Upper lobe of left lung (tissue), 6 donors: ENCODE measurements at regions not wholly inside any gene's neighbourhood (a gene's known extent, or its start where the extent isn't known, plus 50 kb on each side); places are given as distances from the start of the nearest gene placed in this dataset.

Source experiments
- ATAC-seq, 2 donors: fragments of 200-7000 bp; cut with Tn5 transposase; one replicate each; pipeline ENCODE4 v1.9.1; 2022; ENCODE audit warnings: mild to moderate bottlenecking in 2 of 2, moderate library complexity in 2 of 2; ENCODE audit not compliant: low FRiP score in 2 of 2
- DNase-seq, 2 donors: peaks; one replicate each; pipeline ENCODE4 v3.0.0-alpha.2; 2019 to 2020
- H3K27ac ChIP-seq, 4 donors: fragments of 200-600 bp; sonication (generic); one replicate each; pipeline ENCODE4 v1.5.1; 2016 to 2019
- H3K27me3 ChIP-seq, 4 donors: fragments of 200-600 bp; sonication (generic); one replicate each; pipeline ENCODE4 v1.5.1; 2017 to 2019
- H3K36me3 ChIP-seq, 4 donors: fragments of 200-600 bp; sonication (generic); one replicate each; pipeline ENCODE4 v1.5.1; 2016 to 2019
- H3K4me1 ChIP-seq, 4 donors: fragments of 200-600 bp; sonication (generic); one replicate each; pipeline ENCODE4 v1.5.1; 2018 to 2019
- H3K4me3 ChIP-seq, 4 donors: fragments of 200-600 bp; sonication (generic); one replicate each; pipeline ENCODE4 v1.5.1; 2017 to 2019; ENCODE audit warnings: mild to moderate bottlenecking in 2 of 4, moderate library complexity in 1 of 4
- H3K9me3 ChIP-seq, 4 donors: fragments of 200-600 bp; sonication (generic); one replicate each; pipeline ENCODE4 v1.5.1; 2018 to 2019
- EP300 ChIP-seq, 4 donors: sonication (generic); formaldehyde crosslinking; IDR thresholded peaks; one replicate each; pipeline ENCODE4 v1.5.1; 2017; ENCODE audit warnings: antibody characterized with exemption in 4 of 4, control low read depth in 2 of 4
- POLR2A ChIP-seq, 4 donors: fragments of 450-650 bp; IDR thresholded peaks; one replicate each; pipeline ENCODE4 v1.5.1; 2016 to 2017; ENCODE audit warnings: antibody characterized with exemption in 4 of 4, mild to moderate bottlenecking in 2 of 4
- POLR2AphosphoS5 ChIP-seq, 2 donors: sonication (generic); formaldehyde crosslinking; IDR thresholded peaks; one replicate each; pipeline ENCODE4 v1.5.1; 2017; ENCODE audit warnings: antibody characterized with exemption in 2 of 2
- WGBS, 2 donors: methylation state at CpG; one replicate each; pipeline ENCODE4 v1.1.5; 2017 to 2018; 5-methylcytosine and 5-hydroxymethylcytosine counted together
- TF ChIP-seq, protein P1 (sequence below), 6 experiments: fragments of 450-650 bp in 4 of 6; fragments of 200-600 bp in 2 of 6; sonication (generic) in 2 of 6; IDR thresholded peaks; one replicate each; pipeline ENCODE4 v1.5.1; 2016 to 2019; ENCODE audit warnings: antibody characterized with exemption in 6 of 6
- donor health status: DM: no; HTN: no; CAD: no; lungs with moderate emphysema.
- donor health status: DM: no; HTN: yes; CAD: no; lungs with severe emphysema.

- WGBS, 2 donors: 73% methylated on average over 14 of the region's 14 CpGs
- DNase-seq (no peak), ATAC-seq (peak in 1 of 2 donors; percentile 80)
These were observed 434.5 kb downstream of the HDGFL1 start for GRCh38 chr6:23003671-23004467.

DNA sequence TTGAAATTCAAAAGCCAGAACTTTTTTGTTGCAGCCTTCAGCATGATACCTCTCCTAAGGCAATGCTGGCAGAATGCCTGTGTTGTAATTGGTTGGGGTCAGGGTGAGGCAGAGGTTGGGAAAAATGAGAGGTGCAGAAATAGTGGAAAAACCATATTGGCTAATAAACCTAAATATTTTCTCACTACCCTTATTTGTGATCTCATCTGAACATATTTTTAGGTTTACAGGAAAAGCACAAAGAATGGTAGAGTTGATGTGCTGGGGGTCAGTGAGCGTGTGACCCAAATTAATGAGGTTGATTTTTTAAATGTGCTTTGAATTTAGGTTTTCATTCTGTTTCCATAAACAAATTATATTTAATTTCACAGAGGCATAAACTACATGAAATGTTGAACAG lies 437.3 kb downstream of the HDGFL1 start:
- H3K9me3 ChIP-seq: no peaks in the 10 kb centered on the region
- no peak for ATAC-seq
- H3K27ac ChIP-seq: no peak overlapping the region
- H3K4me3 ChIP-seq: no peak overlapping the region
- TF ChIP-seq EP300 (IDR thresholded peaks at IDR 0.05): no peak
- TF ChIP-seq POLR2AphosphoS5 (IDR thresholded peaks at IDR 0.05): no peak
- no peaks in the 10 kb centered on the region for H3K36me3 ChIP-seq
- H3K27me3 ChIP-seq: no peaks in the 10 kb centered on the region
- no peak for DNase-seq
- H3K4me1 ChIP-seq: no peaks in the 10 kb centered on the region
- WGBS, 2 donors: 40 to 96% methylated on average over 1 of the region's 1 CpG

More at GRCh38 chr6:23003671-23004467, 434.5 kb downstream of the HDGFL1 start:
- no peaks in the 10 kb centered on the region for H3K36me3 ChIP-seq
- TF ChIP-seq POLR2A (IDR thresholded peaks at IDR 0.05): no peak
- no peaks in the 10 kb centered on the region for H3K27me3 ChIP-seq
- no peaks in the 10 kb centered on the region for H3K9me3 ChIP-seq
- no peak overlapping the region for H3K27ac ChIP-seq
- H3K4me3 ChIP-seq: no peak overlapping the region
- H3K4me1 ChIP-seq: no peaks in the 10 kb centered on the region

DNA sequence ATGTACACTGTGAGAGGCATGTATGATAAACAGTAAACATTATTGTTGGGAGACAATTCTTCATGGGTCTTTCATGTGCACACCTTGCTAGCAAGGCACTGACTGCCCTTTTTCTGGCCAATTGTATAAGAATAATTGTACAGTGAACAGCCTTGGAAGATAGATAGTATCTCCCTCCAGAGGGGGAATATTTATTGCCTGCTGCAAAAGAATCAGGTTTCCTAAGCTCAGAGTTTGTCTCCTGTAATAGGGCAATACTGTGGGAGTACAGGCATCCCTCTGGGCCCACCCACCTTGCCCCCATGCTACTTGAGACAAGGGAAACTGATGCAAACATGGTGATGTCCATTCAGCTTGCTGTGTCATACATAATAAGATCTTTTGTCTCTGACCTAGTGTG lies 442.2 kb downstream of the HDGFL1 start:
- Histone ChIP-seq H3K36me3 (no peaks in the 10 kb centered on the region), H3K9me3 (no peaks in the 10 kb centered on the region), H3K4me3 (no peak overlapping the region), H3K27ac (no peak overlapping the region), H3K27me3 (no peaks in the 10 kb centered on the region), H3K4me1 (no peaks in the 10 kb centered on the region)
- no peak for TF ChIP-seq POLR2A (IDR thresholded peaks at IDR 0.05)
- TF ChIP-seq, protein P1, sequence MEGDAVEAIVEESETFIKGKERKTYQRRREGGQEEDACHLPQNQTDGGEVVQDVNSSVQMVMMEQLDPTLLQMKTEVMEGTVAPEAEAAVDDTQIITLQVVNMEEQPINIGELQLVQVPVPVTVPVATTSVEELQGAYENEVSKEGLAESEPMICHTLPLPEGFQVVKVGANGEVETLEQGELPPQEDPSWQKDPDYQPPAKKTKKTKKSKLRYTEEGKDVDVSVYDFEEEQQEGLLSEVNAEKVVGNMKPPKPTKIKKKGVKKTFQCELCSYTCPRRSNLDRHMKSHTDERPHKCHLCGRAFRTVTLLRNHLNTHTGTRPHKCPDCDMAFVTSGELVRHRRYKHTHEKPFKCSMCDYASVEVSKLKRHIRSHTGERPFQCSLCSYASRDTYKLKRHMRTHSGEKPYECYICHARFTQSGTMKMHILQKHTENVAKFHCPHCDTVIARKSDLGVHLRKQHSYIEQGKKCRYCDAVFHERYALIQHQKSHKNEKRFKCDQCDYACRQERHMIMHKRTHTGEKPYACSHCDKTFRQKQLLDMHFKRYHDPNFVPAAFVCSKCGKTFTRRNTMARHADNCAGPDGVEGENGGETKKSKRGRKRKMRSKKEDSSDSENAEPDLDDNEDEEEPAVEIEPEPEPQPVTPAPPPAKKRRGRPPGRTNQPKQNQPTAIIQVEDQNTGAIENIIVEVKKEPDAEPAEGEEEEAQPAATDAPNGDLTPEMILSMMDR (IDR thresholded peaks at IDR 0.05): no peak
- TF ChIP-seq EP300 (IDR thresholded peaks at IDR 0.05): no peak
- no peak for TF ChIP-seq POLR2AphosphoS5 (IDR thresholded peaks at IDR 0.05)
- ATAC-seq (no peak), DNase-seq (no peak)

DNA sequence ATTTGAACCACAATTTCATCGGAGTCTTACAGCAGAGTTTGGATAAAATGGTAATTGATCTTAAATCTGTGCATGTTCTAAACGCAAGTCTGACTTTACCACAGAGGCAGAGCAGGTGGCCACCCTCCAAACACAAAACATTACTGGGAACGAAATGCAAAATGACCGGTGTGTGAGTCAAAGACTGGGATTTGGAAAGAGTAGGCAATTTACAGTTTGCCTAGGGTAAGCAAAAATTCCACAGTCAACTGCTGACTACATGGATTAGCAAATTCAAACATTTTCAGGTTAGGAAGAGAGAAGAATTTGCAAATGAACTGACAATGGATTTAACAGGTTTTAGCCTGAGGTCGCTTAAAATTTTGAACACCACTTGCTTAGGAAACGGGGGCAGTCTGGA lies 444.4 kb downstream of the HDGFL1 start:
- Histone ChIP-seq H3K27me3 (no peaks in the 10 kb centered on the region), H3K9me3 (no peaks in the 10 kb centered on the region), H3K4me3 (no peak overlapping the region), H3K36me3 (no peaks in the 10 kb centered on the region), H3K4me1 (no peaks in the 10 kb centered on the region), H3K27ac (no peak overlapping the region)
- TF ChIP-seq POLR2AphosphoS5 (IDR thresholded peaks at IDR 0.05): no peak
- TF ChIP-seq EP300 (IDR thresholded peaks at IDR 0.05): no peak
- no peak for TF ChIP-seq POLR2A (IDR thresholded peaks at IDR 0.05)
- no peak for ATAC-seq
- WGBS, 2 donors: 77 to 85% methylated on average over 6 of the region's 6 CpGs
- DNase-seq: no peak

- H3K4me1 ChIP-seq: no peaks in the 10 kb centered on the region
- TF ChIP-seq EP300 (IDR thresholded peaks at IDR 0.05) (no peak), POLR2A (IDR thresholded peaks at IDR 0.05) (no peak), POLR2AphosphoS5 (IDR thresholded peaks at IDR 0.05) (no peak)
- TF ChIP-seq, protein P1 (IDR thresholded peaks at IDR 0.05): no peak
- H3K27me3 ChIP-seq: no peaks in the 10 kb centered on the region
- no peaks in the 10 kb centered on the region for H3K9me3 ChIP-seq
- no peak overlapping the region for H3K4me3 ChIP-seq
- ATAC-seq (no peak), DNase-seq (no peak)
- 42 to 54% methylated on average over 2 of the region's 2 CpGs for WGBS, 2 donors
- H3K27ac ChIP-seq: no peak overlapping the region
- no peaks in the 10 kb centered on the region for H3K36me3 ChIP-seq
These were observed 447.3 kb downstream of the HDGFL1 start for GRCh38 chr6:23016696-23017095.

DNA sequence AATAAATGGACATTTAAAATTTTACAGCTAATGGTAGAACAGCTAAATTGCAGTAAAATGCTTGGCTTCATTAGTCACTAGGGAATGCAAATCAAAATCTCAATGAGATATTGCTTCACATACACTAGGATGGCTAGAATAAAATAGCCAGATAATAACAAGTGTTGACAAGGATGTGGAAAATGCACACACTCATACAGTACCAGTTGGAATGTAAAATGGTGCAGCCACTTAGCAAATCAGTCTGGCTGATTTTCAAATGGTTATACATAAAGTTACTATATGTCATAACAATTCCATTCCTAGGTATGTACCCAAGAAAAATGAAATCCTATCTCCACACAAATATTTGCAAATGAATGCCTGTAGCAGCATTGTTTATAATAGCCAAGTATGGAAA lies 452.1 kb downstream of the HDGFL1 start:
- ATAC-seq (no peak), DNase-seq (no peak)
- Histone ChIP-seq H3K4me1 (no peaks in the 10 kb centered on the region), H3K27ac (no peak overlapping the region), H3K9me3 (no peaks in the 10 kb centered on the region), H3K27me3 (no peaks in the 10 kb centered on the region), H3K36me3 (no peaks in the 10 kb centered on the region), H3K4me3 (no peak overlapping the region)
- TF ChIP-seq POLR2AphosphoS5 (IDR thresholded peaks at IDR 0.05) (no peak), POLR2A (IDR thresholded peaks at IDR 0.05) (no peak), EP300 (IDR thresholded peaks at IDR 0.05) (no peak)
- TF ChIP-seq, protein P1 (IDR thresholded peaks at IDR 0.05): no peak
